ENCODE measurements at regions not wholly inside any gene's neighbourhood (a gene's known extent, or its start where the extent isn't known, plus 50 kb on each side); places are given as distances from the start of the nearest gene placed in this dataset.
"Not testable (repeated sequence)": the region's sequence is repeated elsewhere in the genome, so short reads cannot be mapped to it uniquely, and the experiment has no call there.

DNA sequence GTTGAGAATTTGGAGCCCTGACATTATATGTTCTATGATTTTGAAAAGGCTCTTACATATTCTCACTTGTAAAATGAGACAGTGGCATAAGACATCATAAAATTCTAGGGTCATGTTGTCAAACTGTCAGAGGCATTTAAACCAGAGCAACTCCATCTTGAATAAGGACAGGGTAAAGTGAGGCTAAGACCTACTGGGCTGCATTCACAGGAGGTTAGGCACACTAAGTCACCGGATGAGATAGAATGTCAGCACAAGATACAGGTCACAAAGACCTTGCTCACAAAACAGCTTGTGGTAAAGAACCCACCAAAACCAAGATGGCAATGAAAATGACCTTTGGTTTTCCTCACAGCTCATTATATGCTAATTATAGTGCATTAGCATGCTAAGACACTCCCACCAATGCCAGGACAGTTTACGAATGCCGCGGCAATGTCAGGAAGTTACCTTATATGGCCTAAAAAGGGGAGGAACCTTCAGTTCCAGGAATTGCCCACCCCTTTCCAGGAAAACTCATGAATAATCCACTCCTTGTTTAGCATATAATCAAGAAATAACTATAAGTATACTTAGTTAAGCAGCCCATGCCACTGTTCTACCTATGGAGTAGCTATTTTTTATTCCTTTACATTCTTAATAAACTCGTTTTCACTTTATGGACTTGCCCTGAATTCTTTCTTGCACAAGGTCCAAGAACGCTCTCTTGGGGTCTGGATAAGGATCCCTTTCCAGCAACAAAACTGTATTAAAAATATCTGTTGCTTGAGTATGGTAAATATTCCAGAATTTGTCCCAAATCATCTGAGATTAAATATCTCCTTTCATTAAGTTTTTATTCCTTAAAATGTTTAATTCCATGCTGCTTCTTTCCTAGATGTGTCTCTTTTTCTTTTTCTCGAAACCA lies 406.4 kb downstream of the METTL4 start:
- intact Hi-C loops (cut with DNase I) = no loop called here
- Histone ChIP-seq H3K4me1 (no peaks in the 10 kb centered on the region), H3K4me3 (no peak overlapping the region), H3K9me3 (no peaks in the 10 kb centered on the region), H3K27ac (no peak overlapping the region), H3K36me3 (no peaks in the 10 kb centered on the region), H3K27me3 (no peaks in the 10 kb centered on the region)
- no peak for DNase-seq (ENCODE audit: extremely low spot score in 2 of 2)
- no peak for TF ChIP-seq POLR2A (IDR thresholded peaks at IDR 0.05)
- TF ChIP-seq POLR2AphosphoS5 (IDR thresholded peaks at IDR 0.05; ENCODE audit: insufficient read depth in 1 of 2, low read depth in 1 of 2) = no peak
- TF ChIP-seq CTCF (IDR thresholded peaks at IDR 0.05) = no peak

DNA sequence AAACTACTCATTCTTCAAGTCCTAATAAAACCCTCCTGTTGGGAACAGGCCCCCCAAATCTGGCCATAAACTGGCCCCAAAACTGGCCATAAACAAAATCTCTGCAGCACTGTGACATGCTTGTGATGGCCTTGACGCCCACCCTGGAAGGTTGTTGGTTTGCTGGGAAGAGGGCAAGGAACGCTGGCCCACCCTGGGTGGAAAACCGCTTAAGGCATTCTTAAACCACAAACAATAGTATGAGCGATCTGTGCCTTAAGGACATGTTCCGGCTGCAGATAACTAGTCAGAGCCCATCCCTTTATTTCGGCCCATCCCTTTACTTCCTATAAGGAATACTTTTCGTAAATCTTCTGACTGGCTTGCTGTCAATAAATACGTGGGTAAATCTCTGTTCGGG lies 404.4 kb downstream of the METTL4 start:
- H3K4me3 ChIP-seq; DNase-seq (ENCODE audit: extremely low spot score in 2 of 2); H3K27me3 ChIP-seq; H3K27ac ChIP-seq; H3K9me3 ChIP-seq; H3K4me1 ChIP-seq; intact Hi-C loops (cut with DNase I); H3K36me3 ChIP-seq: not testable (repeated sequence)

DNA sequence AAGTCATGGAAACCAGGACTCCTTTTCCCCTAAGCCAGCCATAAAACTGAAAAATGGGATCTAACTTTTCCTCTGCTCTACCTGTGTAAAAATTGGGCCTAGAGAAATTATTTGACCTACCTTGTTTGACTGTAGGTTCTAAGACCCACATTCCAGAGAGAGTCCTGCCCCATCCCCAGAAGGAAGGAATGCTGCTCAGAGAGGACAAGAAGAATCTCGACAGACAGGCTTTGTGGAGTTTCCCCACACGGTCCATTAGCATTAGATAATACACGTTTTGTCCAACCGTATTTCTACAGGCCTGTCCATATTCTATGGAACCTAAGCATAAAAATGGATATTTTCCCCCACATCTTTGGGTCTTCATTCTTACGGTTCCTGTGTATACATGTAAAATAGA lies 403.3 kb downstream of the METTL4 start:
- Histone ChIP-seq H3K4me3 (no peak overlapping the region), H3K27ac (no peak overlapping the region), H3K9me3 (no peaks in the 10 kb centered on the region), H3K27me3 (no peaks in the 10 kb centered on the region), H3K36me3 (no peaks in the 10 kb centered on the region), H3K4me1 (no peaks in the 10 kb centered on the region)
- TF ChIP-seq POLR2A (IDR thresholded peaks at IDR 0.05) = no peak
- TF ChIP-seq POLR2AphosphoS5 (IDR thresholded peaks at IDR 0.05; ENCODE audit: insufficient read depth in 1 of 2, low read depth in 1 of 2) = no peak
- no peak for TF ChIP-seq CTCF (IDR thresholded peaks at IDR 0.05)
- DNase-seq (ENCODE audit: extremely low spot score in 2 of 2) = no peak
- intact Hi-C loops (cut with DNase I) = no loop called here

DNA sequence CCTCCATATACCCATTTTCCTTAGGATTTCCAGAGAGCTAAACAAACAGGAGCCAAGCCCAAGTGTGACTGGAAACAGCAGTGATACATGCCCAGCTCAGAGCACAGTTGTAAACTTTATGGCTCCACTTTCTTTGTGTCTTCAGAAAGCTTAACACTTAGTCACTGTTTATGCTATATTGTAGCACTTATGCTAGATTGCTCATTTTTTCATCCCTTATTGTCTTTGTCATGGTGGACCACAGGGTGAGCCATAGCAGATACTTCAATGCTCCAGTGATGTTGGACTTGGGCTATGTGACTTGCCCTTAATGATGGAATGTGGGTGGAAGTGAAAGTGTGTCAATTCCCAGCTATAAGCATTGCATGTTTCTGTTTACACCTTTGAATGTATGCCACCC lies 401.6 kb downstream of the METTL4 start:
- Histone ChIP-seq H3K27me3 (no peaks in the 10 kb centered on the region), H3K27ac (no peak overlapping the region), H3K4me3 (no peak overlapping the region), H3K36me3 (no peaks in the 10 kb centered on the region), H3K9me3 (no peaks in the 10 kb centered on the region), H3K4me1 (no peaks in the 10 kb centered on the region)
- intact Hi-C loops (cut with DNase I) = no loop called here
- TF ChIP-seq POLR2AphosphoS5 (IDR thresholded peaks at IDR 0.05; ENCODE audit: insufficient read depth in 1 of 2, low read depth in 1 of 2) (no peak), CTCF (IDR thresholded peaks at IDR 0.05) (no peak), POLR2A (IDR thresholded peaks at IDR 0.05) (no peak)
- DNase-seq (ENCODE audit: extremely low spot score in 2 of 2) = no peak

DNA sequence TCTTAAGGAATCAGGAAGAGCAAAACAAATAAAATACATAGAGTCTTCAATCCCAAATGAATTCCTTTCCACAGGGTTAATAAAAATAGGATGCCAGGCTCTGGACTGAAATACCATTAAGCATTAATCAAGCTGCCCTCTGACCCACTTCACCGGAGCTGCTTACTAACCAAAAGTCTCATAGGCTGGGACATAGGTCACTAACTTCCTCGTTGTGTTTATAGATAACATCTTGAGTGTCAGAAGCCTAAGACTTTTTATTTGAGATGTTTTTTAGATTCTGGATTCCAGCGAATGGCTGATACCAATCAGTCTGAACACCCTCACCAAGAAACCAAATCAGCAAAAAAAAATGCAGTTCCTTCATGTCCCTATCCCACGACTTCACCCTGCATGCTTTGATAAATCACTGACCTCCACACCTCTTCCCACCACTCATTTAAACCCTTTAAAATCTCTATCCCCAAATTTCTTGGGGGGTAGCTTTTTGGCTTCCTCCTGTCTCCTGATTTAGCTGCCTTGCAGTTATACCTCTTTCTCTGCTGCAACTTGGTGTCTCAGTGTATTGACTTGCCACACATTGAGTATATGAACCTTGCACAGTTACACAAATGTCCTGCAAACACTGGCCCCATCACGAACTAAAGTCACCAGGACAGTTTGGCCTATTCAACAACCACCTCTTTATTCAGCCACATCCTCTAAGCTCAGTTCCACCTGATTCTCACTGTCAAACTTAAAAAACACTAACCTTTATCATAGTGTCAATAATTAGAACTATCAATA lies 399.3 kb downstream of the METTL4 start:
- Histone ChIP-seq H3K27me3 (no peaks in the 10 kb centered on the region), H3K4me1 (no peaks in the 10 kb centered on the region), H3K4me3 (no peak overlapping the region), H3K9me3 (no peaks in the 10 kb centered on the region), H3K36me3 (no peaks in the 10 kb centered on the region), H3K27ac (no peak overlapping the region)
- intact Hi-C loops (cut with DNase I) = no loop called here
- TF ChIP-seq POLR2A (IDR thresholded peaks at IDR 0.05) (no peak), POLR2AphosphoS5 (IDR thresholded peaks at IDR 0.05; ENCODE audit: insufficient read depth in 1 of 2, low read depth in 1 of 2) (no peak), CTCF (IDR thresholded peaks at IDR 0.05) (no peak)
- DNase-seq (ENCODE audit: extremely low spot score in 2 of 2) = no peak
